HCT116 (cell line): ENCODE measurements at regions not wholly inside any gene's neighbourhood (a gene's known extent, or its start where the extent isn't known, plus 50 kb on each side); places are given as distances from the start of the nearest gene placed in this dataset.

Source experiments
- ATAC-seq: fragments of 200-7000 bp; cut with Tn5 transposase; 2 replicates; pipeline ENCODE4 v1.9.1; 2020; ENCODE audit warnings: mild to moderate bottlenecking, moderate library complexity
- BruUV-seq: library from RNA; stranded (reverse); fragments of 400-500 nt; replicated peaks from 2 replicates; lab custom pipeline; 2021; lab: Mats Ljungman, UMichigan
- CTCF ChIA-PET: fragments of 300-600 bp; sonication (Branson Sonifier 250); formaldehyde crosslinking; loops from one replicate; lab custom pipeline; 2021; ENCODE audit warnings: antibody characterized with exemption; lab: Charles Lee
- POLR2A ChIA-PET: fragments of 300-600, 350-600 bp; sonication (Branson Sonifier 250); formaldehyde crosslinking; loops from one replicate; lab custom pipeline; 2021; ENCODE audit warnings: antibody characterized with exemption; lab: Charles Lee
- RAD21 ChIA-PET, 2 experiments: fragments of 300-600 bp; sonication (Branson Sonifier 250); formaldehyde crosslinking; loops; one replicate each; lab custom pipeline; 2023; ENCODE audit warnings: low total read pairs in 2 of 2; ENCODE audit not compliant: uncharacterized antibody in 2 of 2, unreplicated experiment in 2 of 2, low non-redundant PET in 1 of 2; lab: Charles Lee
- DNase-seq: peaks from one replicate; pipeline ENCODE4 v3.0.0-alpha.2; 2010; ENCODE audit warnings: low read depth, low spot score
- H2AFZ ChIP-seq: fragments of 200-600 bp; shearing (Covaris generic), sonication (generic); 2 replicates; pipeline ENCODE4 v1.6.1; 2017; ENCODE audit warnings: low read depth, mixed run types, mixed read lengths, antibody characterized with exemption, low read length; ENCODE audit not compliant: poor library complexity, severe bottlenecking
- H3K27ac ChIP-seq: 2 replicates; pipeline ENCODE4 v1.5.1; 2012; ENCODE audit warnings: low read depth, low read length
- H3K27me3 ChIP-seq: fragments of 200-600 bp; sonication (generic); 2 replicates; pipeline ENCODE4 v1.6.1; 2016; ENCODE audit warnings: mixed run types, low read length, mixed read lengths; ENCODE audit not compliant: insufficient read depth
- H3K36me3 ChIP-seq, 2 experiments: fragments of 200-500 bp in 1 of 2; fragments of 200-600 bp in 1 of 2; sonication (Bioruptor generic) in 1 of 2; sonication (generic) in 1 of 2; 2 replicates each; pipeline versions ENCODE4 v1.5.1 to v1.6.1; 2014 to 2016; ENCODE audit warnings: low read length in 2 of 2, inconsistent platforms in 1 of 2, mixed read lengths in 1 of 2, mixed run types in 1 of 2; ENCODE audit not compliant: insufficient read depth in 2 of 2, control insufficient read depth in 1 of 2
- H3K4me1 ChIP-seq, 2 experiments: fragments of 200-600 bp in 1 of 2; sonication (generic) in 1 of 2; 2 replicates each; pipeline versions ENCODE4 v1.5.1 to v1.6.1; 2012 to 2017; ENCODE audit warnings: low read length in 2 of 2, inconsistent platforms in 1 of 2, mild to moderate bottlenecking in 1 of 2, mixed read lengths in 1 of 2, mixed run types in 1 of 2, moderate library complexity in 1 of 2; ENCODE audit not compliant: insufficient read depth in 2 of 2, control insufficient read depth in 1 of 2
- H3K4me2 ChIP-seq: fragments of 200-600 bp; sonication (generic); 2 replicates; pipeline ENCODE4 v1.6.1; 2017; ENCODE audit warnings: mixed run types, low read length, mixed read lengths
- H3K4me3 ChIP-seq, 2 experiments: fragments of 200-600 bp in 1 of 2; sonication (generic) in 1 of 2; replicated peaks in 1 of 2; 2 replicates each; pipeline ENCODE4 v1.5.1; 2011 to 2016; ENCODE audit warnings: low read length in 2 of 2, control low read depth in 1 of 2, low read depth in 1 of 2, mild to moderate bottlenecking in 1 of 2, mixed read lengths in 1 of 2, mixed run types in 1 of 2
- H3K79me2 ChIP-seq: fragments of 200-600 bp; sonication (generic); 2 replicates; pipeline ENCODE4 v1.6.1; 2017; ENCODE audit warnings: mild to moderate bottlenecking, mixed run types, low read length, moderate library complexity, mixed read lengths; ENCODE audit not compliant: insufficient read depth
- H3K9ac ChIP-seq: fragments of 200-600 bp; sonication (generic); 2 replicates; pipeline ENCODE4 v1.6.1; 2016; ENCODE audit warnings: low read length, mixed read lengths
- H3K9me2 ChIP-seq: fragments of 200-600 bp; sonication (generic), shearing (Covaris generic); 2 replicates; pipeline ENCODE4 v1.6.1; 2017; ENCODE audit warnings: mixed run types, mild to moderate bottlenecking, moderate library complexity; ENCODE audit not compliant: insufficient read depth
- H3K9me3 ChIP-seq, 2 experiments: fragments of 200-500 bp in 1 of 2; fragments of 200-600 bp in 1 of 2; sonication (Bioruptor generic) in 1 of 2; sonication (generic) in 1 of 2; 2 replicates each; pipeline ENCODE4 v1.6.1; 2014 to 2017; ENCODE audit warnings: low read length in 2 of 2, mixed read lengths in 2 of 2, inconsistent platforms in 1 of 2, low read depth in 1 of 2, mild to moderate bottlenecking in 1 of 2, mixed run types in 1 of 2, moderate library complexity in 1 of 2; ENCODE audit not compliant: control insufficient read depth in 1 of 2, insufficient read depth in 1 of 2
- H4K20me1 ChIP-seq: fragments of 200-600 bp; sonication (generic), shearing (Covaris generic); 2 replicates; pipeline ENCODE4 v1.6.1; 2017; ENCODE audit warnings: mixed run types, mild to moderate bottlenecking, moderate library complexity; ENCODE audit not compliant: insufficient read depth
- POLR2A ChIP-seq: IDR thresholded peaks from 2 replicates; pipeline ENCODE4 v1.7.0; 2011; ENCODE audit warnings: borderline replicate concordance; ENCODE audit not compliant: insufficient read depth, insufficient read length; ENCODE audit errors: extremely low read depth
- POLR2AphosphoS5 ChIP-seq: IDR thresholded peaks from 2 replicates; pipeline ENCODE4 v1.6.1; 2011; ENCODE audit warnings: mild to moderate bottlenecking, low read depth, low read length, moderate library complexity
- RAD21 ChIP-seq: IDR thresholded peaks from 2 replicates; pipeline ENCODE4 v1.6.1; 2012; ENCODE audit warnings: low read depth, mild to moderate bottlenecking
- YY1 ChIP-seq: IDR thresholded peaks from 2 replicates; pipeline ENCODE4 v1.6.1; 2011; ENCODE audit warnings: low read length, low read depth, moderate library complexity, mild to moderate bottlenecking; ENCODE audit not compliant: insufficient replicate concordance; ENCODE audit errors: extremely low read depth
- intact Hi-C: fragments of 100-400 bp; cut with micrococcal nuclease; formaldehyde crosslinking; loops from 2 replicates; pipeline ENCODE4 v1.10.0; 2022
- TF ChIP-seq, protein P1 (sequence below): IDR thresholded peaks from 2 replicates; pipeline ENCODE4 v1.6.1; 2012; ENCODE audit warnings: low read depth
- TF ChIP-seq, protein P2 (sequence below): IDR thresholded peaks from 2 replicates; pipeline ENCODE4 v1.6.1; 2012

DNA sequence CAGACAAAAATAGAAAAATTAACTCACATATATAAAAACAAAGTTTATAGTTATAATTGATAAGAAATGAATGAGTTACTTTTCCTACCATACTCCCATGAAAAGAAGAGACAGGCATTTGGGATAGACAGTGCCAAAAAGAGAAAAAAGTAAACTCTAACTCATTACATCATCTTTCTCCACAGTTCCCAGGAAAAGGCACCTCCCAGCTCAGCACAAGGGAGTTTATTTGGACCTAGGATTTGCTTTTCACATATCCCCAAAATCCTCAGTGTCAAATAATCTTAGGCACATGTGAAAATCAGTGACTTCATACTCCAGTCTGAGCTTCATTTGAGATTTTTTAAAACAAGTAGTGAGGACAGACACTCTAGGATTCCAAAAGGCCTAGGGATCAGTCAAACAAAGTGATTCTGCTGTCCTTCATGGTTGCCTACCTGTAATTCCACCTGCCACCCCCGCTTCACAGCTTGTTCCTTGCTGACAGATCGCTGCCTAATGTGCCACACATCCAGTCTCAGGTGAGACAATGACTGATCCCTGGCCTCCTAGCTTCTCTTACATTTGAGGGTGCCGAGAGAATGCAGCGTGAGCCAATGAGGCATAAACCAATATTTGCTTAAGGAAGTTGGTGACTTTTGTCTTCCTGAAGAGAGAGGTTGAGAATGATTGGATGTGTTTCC is 573.7 kb downstream of the TBL1XR1 start (continued):
- TF ChIP-seq, protein P1, sequence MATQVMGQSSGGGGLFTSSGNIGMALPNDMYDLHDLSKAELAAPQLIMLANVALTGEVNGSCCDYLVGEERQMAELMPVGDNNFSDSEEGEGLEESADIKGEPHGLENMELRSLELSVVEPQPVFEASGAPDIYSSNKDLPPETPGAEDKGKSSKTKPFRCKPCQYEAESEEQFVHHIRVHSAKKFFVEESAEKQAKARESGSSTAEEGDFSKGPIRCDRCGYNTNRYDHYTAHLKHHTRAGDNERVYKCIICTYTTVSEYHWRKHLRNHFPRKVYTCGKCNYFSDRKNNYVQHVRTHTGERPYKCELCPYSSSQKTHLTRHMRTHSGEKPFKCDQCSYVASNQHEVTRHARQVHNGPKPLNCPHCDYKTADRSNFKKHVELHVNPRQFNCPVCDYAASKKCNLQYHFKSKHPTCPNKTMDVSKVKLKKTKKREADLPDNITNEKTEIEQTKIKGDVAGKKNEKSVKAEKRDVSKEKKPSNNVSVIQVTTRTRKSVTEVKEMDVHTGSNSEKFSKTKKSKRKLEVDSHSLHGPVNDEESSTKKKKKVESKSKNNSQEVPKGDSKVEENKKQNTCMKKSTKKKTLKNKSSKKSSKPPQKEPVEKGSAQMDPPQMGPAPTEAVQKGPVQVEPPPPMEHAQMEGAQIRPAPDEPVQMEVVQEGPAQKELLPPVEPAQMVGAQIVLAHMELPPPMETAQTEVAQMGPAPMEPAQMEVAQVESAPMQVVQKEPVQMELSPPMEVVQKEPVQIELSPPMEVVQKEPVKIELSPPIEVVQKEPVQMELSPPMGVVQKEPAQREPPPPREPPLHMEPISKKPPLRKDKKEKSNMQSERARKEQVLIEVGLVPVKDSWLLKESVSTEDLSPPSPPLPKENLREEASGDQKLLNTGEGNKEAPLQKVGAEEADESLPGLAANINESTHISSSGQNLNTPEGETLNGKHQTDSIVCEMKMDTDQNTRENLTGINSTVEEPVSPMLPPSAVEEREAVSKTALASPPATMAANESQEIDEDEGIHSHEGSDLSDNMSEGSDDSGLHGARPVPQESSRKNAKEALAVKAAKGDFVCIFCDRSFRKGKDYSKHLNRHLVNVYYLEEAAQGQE: no peak

DNA sequence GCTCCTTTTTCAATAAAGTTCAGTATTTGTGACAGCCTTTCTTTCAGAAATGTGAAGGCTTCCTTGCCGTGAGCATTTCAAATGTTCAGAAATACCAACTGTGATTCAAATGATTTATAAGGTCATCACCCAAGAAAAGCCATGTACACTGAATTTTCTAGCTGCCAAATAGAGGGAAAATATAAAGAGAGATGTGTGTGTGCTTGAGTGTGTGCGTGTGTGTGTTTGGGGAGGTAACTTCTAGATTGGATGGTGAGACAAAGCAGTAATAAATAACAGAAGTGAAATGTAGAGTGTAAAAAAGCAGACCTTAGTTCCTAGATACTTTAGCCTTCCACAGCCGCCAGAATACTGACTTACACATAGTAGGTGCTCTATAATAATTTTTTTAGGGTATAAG is 577.4 kb downstream of the TBL1XR1 start:
- TF ChIP-seq, protein P2, sequence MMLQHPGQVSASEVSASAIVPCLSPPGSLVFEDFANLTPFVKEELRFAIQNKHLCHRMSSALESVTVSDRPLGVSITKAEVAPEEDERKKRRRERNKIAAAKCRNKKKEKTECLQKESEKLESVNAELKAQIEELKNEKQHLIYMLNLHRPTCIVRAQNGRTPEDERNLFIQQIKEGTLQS: no peak
- TF ChIP-seq RAD21 (no peak), POLR2AphosphoS5 (no peak), YY1 (no peak), POLR2A (no peak)
- POLR2A ChIA-PET: no interaction called here
- H2AFZ ChIP-seq: no peak overlapping the region
- CTCF ChIA-PET: no interaction called here
- BruUV-seq: no TSS peak
- no peak overlapping the region for H3K9ac ChIP-seq
- H3K9me2 ChIP-seq: no peaks in the 10 kb centered on the region
- no peak overlapping the region for H3K4me2 ChIP-seq
- DNase-seq: no peak
- H3K4me1 ChIP-seq: no peaks in the 10 kb centered on the region
- no peak overlapping the region for H3K4me3 ChIP-seq
- no peak overlapping the region for H3K27ac ChIP-seq
- RAD21 ChIA-PET: no interaction called here
- no peak for ATAC-seq
- no peaks in the 10 kb centered on the region for H3K27me3 ChIP-seq
- H3K79me2 ChIP-seq: no peaks in the 10 kb centered on the region
- H3K9me3 ChIP-seq: no peaks in the 10 kb centered on the region
- no peaks in the 10 kb centered on the region for H3K36me3 ChIP-seq
- intact Hi-C loops: no loop called here
- H4K20me1 ChIP-seq: no peaks in the 10 kb centered on the region
